ENCODE measurements at regions not wholly inside any gene's neighbourhood (a gene's known extent, or its start where the extent isn't known, plus 50 kb on each side); places are given as distances from the start of the nearest gene placed in this dataset.
"Not testable (repeated sequence)": the region's sequence is repeated elsewhere in the genome, so short reads cannot be mapped to it uniquely, and the experiment has no call there.

GRCh38 chr1:95627244-95627643 is 393.2 kb downstream of the RWDD3 start:
- DNase-seq = no peak

GRCh38 chr1:95631695-95632094 is 397.7 kb downstream of the RWDD3 start:
- no peak for DNase-seq

GRCh38 chr1:95635811-95636210 is 401.8 kb downstream of the RWDD3 start:
- no peak for DNase-seq

- no peak for DNase-seq
These were observed 402.9 kb downstream of the RWDD3 start for GRCh38 chr1:95636897-95637296.

- DNase-seq = no peak
These were observed 406.7 kb downstream of the RWDD3 start for GRCh38 chr1:95640746-95641145.

GRCh38 chr1:95641386-95641785 is 407.4 kb downstream of the RWDD3 start:
- no peak for DNase-seq

GRCh38 chr1:95642035-95642434 is 408.0 kb downstream of the RWDD3 start:
- no peak for DNase-seq

GRCh38 chr1:95643071-95643470 is 409.1 kb downstream of the RWDD3 start:
- DNase-seq = no peak

- DNase-seq = not testable (repeated sequence)
These were observed 411.1 kb downstream of the RWDD3 start for GRCh38 chr1:95645126-95645525.

GRCh38 chr1:95650631-95651030 is 416.6 kb downstream of the RWDD3 start:
- DNase-seq = no peak

- DNase-seq = no peak
These were observed 418.5 kb downstream of the RWDD3 start for GRCh38 chr1:95652423-95652965.

- no peak for DNase-seq
These were observed 419.6 kb downstream of the RWDD3 start for GRCh38 chr1:95653618-95654017.

GRCh38 chr1:95655321-95656020 is 421.5 kb downstream of the RWDD3 start:
- no peak for DNase-seq

- DNase-seq = no peak
These were observed 423.2 kb downstream of the RWDD3 start for GRCh38 chr1:95657248-95657647.

GRCh38 chr1:95659166-95659565 is 425.2 kb downstream of the RWDD3 start:
- no peak for DNase-seq

GRCh38 chr1:95659588-95659987 is 425.6 kb downstream of the RWDD3 start:
- no peak for DNase-seq

- DNase-seq = no peak
These were observed 426.7 kb downstream of the RWDD3 start for GRCh38 chr1:95660736-95661135.

- DNase-seq = not testable (repeated sequence)
These were observed 429.5 kb downstream of the RWDD3 start for GRCh38 chr1:95663530-95663929.

- no peak for DNase-seq
These were observed 434.2 kb downstream of the RWDD3 start for GRCh38 chr1:95668165-95668564.

- not testable (repeated sequence) for DNase-seq
These were observed 435.6 kb downstream of the RWDD3 start for GRCh38 chr1:95669638-95670037.

GRCh38 chr1:95671098-95671497 is 437.1 kb downstream of the RWDD3 start:
- DNase-seq = no peak

GRCh38 chr1:95679262-95679661 is 445.3 kb downstream of the RWDD3 start:
- no peak for DNase-seq

- no peak for DNase-seq
These were observed 451.1 kb downstream of the RWDD3 start for GRCh38 chr1:95685081-95685480.

- no peak for DNase-seq
These were observed 452.2 kb downstream of the RWDD3 start for GRCh38 chr1:95686217-95686616.

Measured in CD4-positive, alpha-beta T cell treated with Interleukin-10 for 1 hour (primary cell).